Endothelial cell of umbilical vein (primary cell): ENCODE measurements at regions not wholly inside any gene's neighbourhood (a gene's known extent, or its start where the extent isn't known, plus 50 kb on each side); places are given as distances from the start of the nearest gene placed in this dataset.

Source experiments
- BruUV-seq: library from RNA; stranded (reverse); fragments of 400-500 nt; replicated peaks from 2 replicates; lab custom pipeline; 2021; lab: Mats Ljungman, UMichigan
- CTCF ChIA-PET: fragments of 300-600, 350-600 bp; sonication (Branson Sonifier 250); formaldehyde crosslinking; loops from one replicate; lab custom pipeline; 2021; ENCODE audit warnings: antibody characterized with exemption, inconsistent platforms; lab: Charles Lee
- POLR2A ChIA-PET: fragments of 300-600, 350-600 bp; sonication (Branson Sonifier 250); formaldehyde crosslinking; loops from one replicate; lab custom pipeline; 2021; ENCODE audit warnings: antibody characterized with exemption, inconsistent platforms; lab: Charles Lee
- DNase-seq: peaks from one replicate; pipeline ENCODE4 v3.0.0-alpha.2; 2011; ENCODE audit warnings: low read depth, low spot score
- FAIRE-seq: peaks from 2 replicates; lab custom pipeline; 2011; peaks lifted over from hg19 to GRCh38; lab: Jason Lieb, UNC
- H2AFZ ChIP-seq: 2 replicates; pipeline ENCODE4 v1.6.0; 2012; ENCODE audit warnings: low read depth, low read length, control low read depth, inconsistent platforms
- H3K27ac ChIP-seq: 2 replicates; pipeline ENCODE4 v1.5.1; 2011; ENCODE audit warnings: low read depth, mild to moderate bottlenecking, control low read depth, low read length, moderate library complexity; ENCODE audit not compliant: insufficient read depth
- H3K27me3 ChIP-seq, 2 experiments: 2 replicates each; pipeline versions ENCODE4 v1.6.0 to v1.6.1; 2011; ENCODE audit warnings: low read length in 2 of 2, mixed read lengths in 1 of 2; ENCODE audit not compliant: control insufficient read depth in 2 of 2, insufficient read depth in 2 of 2
- H3K36me3 ChIP-seq, 2 experiments: 2 replicates in 1 of 2; 3 replicates in 1 of 2; pipeline ENCODE4 v1.5.1; 2011; ENCODE audit warnings: low read length in 2 of 2, mild to moderate bottlenecking in 1 of 2, moderate library complexity in 1 of 2; ENCODE audit not compliant: control insufficient read depth in 2 of 2, insufficient read depth in 2 of 2; ENCODE audit errors: extremely low read depth in 1 of 2
- H3K4me1 ChIP-seq: 3 replicates; pipeline ENCODE4 v1.5.1; 2011; ENCODE audit warnings: mild to moderate bottlenecking, low read length; ENCODE audit not compliant: control insufficient read depth, insufficient read depth; ENCODE audit errors: extremely low read depth
- H3K4me2 ChIP-seq: 2 replicates; pipeline ENCODE4 v1.6.1; 2011; ENCODE audit warnings: low read length, control low read depth, mixed read lengths; ENCODE audit not compliant: insufficient read depth
- H3K4me3 ChIP-seq, 3 experiments: fragments of 200-600 bp in 1 of 3; sonication (generic), shearing (Covaris generic) in 1 of 3; replicated peaks in 1 of 3; 2 replicates each; pipeline ENCODE4 v1.5.1; 2011 to 2016; ENCODE audit warnings: control low read depth in 3 of 3, low read length in 3 of 3, mild to moderate bottlenecking in 2 of 3, inconsistent platforms in 1 of 3, low read depth in 1 of 3, moderate library complexity in 1 of 3; ENCODE audit not compliant: insufficient read depth in 1 of 3
- H3K79me2 ChIP-seq: 2 replicates; pipeline ENCODE4 v1.6.0; 2012; ENCODE audit warnings: low read length, inconsistent platforms; ENCODE audit not compliant: control insufficient read depth, insufficient read depth
- H3K9ac ChIP-seq: replicated peaks from 2 replicates; pipeline ENCODE3; 2011; ENCODE audit warnings: low read length, control low read depth; ENCODE audit not compliant: insufficient read depth; ENCODE audit errors: extremely low read depth
- H3K9me1 ChIP-seq: replicated peaks from 3 replicates; pipeline ENCODE4 v1.6.0; 2011; ENCODE audit warnings: mild to moderate bottlenecking, low read length; ENCODE audit not compliant: control insufficient read depth, insufficient read depth; ENCODE audit errors: extremely low read depth
- H3K9me3 ChIP-seq: replicated peaks from 2 replicates; pipeline ENCODE4 v1.5.1; 2012; ENCODE audit warnings: low read length, inconsistent platforms; ENCODE audit not compliant: control insufficient read depth, insufficient read depth
- H4K20me1 ChIP-seq: replicated peaks from 2 replicates; pipeline ENCODE3; 2011; ENCODE audit warnings: mild to moderate bottlenecking, low read length; ENCODE audit not compliant: control insufficient read depth, insufficient read depth; ENCODE audit errors: extremely low read depth
- CTCF ChIP-seq, 2 donors: IDR thresholded peaks; 1 replicate in 1 of 2; 2 replicates in 1 of 2; pipeline ENCODE4 v1.5.1; 2011; ENCODE audit warnings: low read length in 2 of 2, mild to moderate bottlenecking in 2 of 2, moderate library complexity in 2 of 2, control low read depth in 1 of 2, inconsistent platforms in 1 of 2, low read depth in 1 of 2; ENCODE audit not compliant: insufficient read depth in 1 of 2; ENCODE audit errors: extremely low read depth in 1 of 2
- EZH2 ChIP-seq: IDR thresholded peaks from 2 replicates; pipeline ENCODE4 v1.6.1; 2012; ENCODE audit warnings: borderline replicate concordance, low read depth, mild to moderate bottlenecking, moderate library complexity, low read length, inconsistent platforms; ENCODE audit not compliant: severe bottlenecking
- FOS ChIP-seq: IDR thresholded peaks from 2 replicates; pipeline ENCODE4 v1.6.1; 2011; ENCODE audit warnings: mild to moderate bottlenecking, low read length, moderate library complexity, borderline replicate concordance; ENCODE audit not compliant: insufficient read depth
- GATA2 ChIP-seq: IDR thresholded peaks from 2 replicates; pipeline ENCODE4 v1.7.0; 2011; ENCODE audit warnings: low read depth, mild to moderate bottlenecking, moderate library complexity, mixed read lengths, low read length; ENCODE audit not compliant: insufficient read length, insufficient read depth
- MYC ChIP-seq: IDR thresholded peaks from one replicate; pipeline ENCODE4 v1.6.1; 2011; ENCODE audit warnings: mild to moderate bottlenecking, low read depth, low read length
- POLR2A ChIP-seq: IDR thresholded peaks from 2 replicates; pipeline ENCODE4 v1.6.1; 2012; ENCODE audit warnings: low read depth, mild to moderate bottlenecking, control low read depth, low read length
- POLR2AphosphoS5 ChIP-seq: IDR thresholded peaks from 2 replicates; pipeline ENCODE4 v1.6.1; 2012; ENCODE audit warnings: low read depth, mild to moderate bottlenecking, control low read depth, low read length, moderate library complexity; ENCODE audit not compliant: insufficient read depth
- dilution Hi-C: fragments of 300-500 bp; cut with MboI; formaldehyde crosslinking; loops from one replicate; pipeline ENCODE4 v1.15.0; 2019; ENCODE audit warnings: low sequenced_read_pairs; ENCODE audit not compliant: extremely low pct_ligation_motif_present
- intact Hi-C: fragments of 100-400 bp; cut with micrococcal nuclease; formaldehyde crosslinking; loops from one replicate; pipeline ENCODE4 v1.10.0; 2022
- TF ChIP-seq, protein P1 (sequence below): IDR thresholded peaks from 2 replicates; pipeline ENCODE4 v1.6.1; 2011; ENCODE audit not compliant: insufficient read depth, insufficient read length

DNA sequence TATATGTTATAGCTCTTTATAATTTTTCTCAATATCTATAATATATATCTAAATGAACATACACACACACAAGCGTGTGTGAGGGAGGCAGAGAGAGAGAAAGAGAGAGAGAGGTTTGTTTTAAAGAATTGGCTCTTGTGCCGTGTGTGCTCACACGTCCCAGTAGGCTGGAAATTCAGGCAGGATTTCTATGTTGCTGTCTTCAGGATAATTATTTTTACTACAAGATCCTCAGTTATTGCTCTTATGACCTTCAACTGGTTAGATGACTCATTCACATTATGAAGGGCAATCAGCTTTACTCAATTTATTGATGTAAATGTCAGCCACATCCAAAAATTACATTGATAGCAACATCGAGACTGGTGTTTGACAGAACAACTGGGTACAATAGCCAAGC, 1520.7 kb upstream of the PCDH7 start:
- Histone ChIP-seq H3K9me1 (no peaks in the 10 kb centered on the region), H3K36me3 (no peaks in the 10 kb centered on the region), H3K27me3 (no peaks in the 10 kb centered on the region), H3K9ac (no peak overlapping the region), H4K20me1 (no peaks in the 10 kb centered on the region), H3K27ac (no peak overlapping the region), H3K9me3 (no peaks in the 10 kb centered on the region), H2AFZ (no peak overlapping the region), H3K4me3 (no peak overlapping the region), H3K79me2 (no peaks in the 10 kb centered on the region), H3K4me1 (no peaks in the 10 kb centered on the region), H3K4me2 (no peak overlapping the region)
- DNase-seq (no peak), FAIRE-seq (no peak)
- intact Hi-C loops = no loop called here
- ChIA-PET POLR2A (no interaction called here), CTCF (no interaction called here)
- no peak for TF ChIP-seq CTCF (IDR thresholded peaks at IDR 0.05; ENCODE audit: extremely low read depth in 1 of 2, insufficient read depth in 1 of 2, low read depth in 1 of 2, low read length in 2 of 2)
- TF ChIP-seq EZH2 = no peak
- TF ChIP-seq GATA2 = no peak
- no peak for TF ChIP-seq POLR2A
- no peak for TF ChIP-seq POLR2AphosphoS5
- TF ChIP-seq FOS = no peak
- TF ChIP-seq MYC = no peak
- TF ChIP-seq, protein P1, sequence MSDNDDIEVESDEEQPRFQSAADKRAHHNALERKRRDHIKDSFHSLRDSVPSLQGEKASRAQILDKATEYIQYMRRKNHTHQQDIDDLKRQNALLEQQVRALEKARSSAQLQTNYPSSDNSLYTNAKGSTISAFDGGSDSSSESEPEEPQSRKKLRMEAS = no peak
- no TSS peak for BruUV-seq
- dilution Hi-C loops = no loop called here
